GM12864 (cell line): ENCODE measurements at regions not wholly inside any gene's neighbourhood (a gene's known extent, or its start where the extent isn't known, plus 50 kb on each side); places are given as distances from the start of the nearest gene placed in this dataset.

Experiments
- DNase-seq: peaks from one replicate; pipeline ENCODE4 v3.0.0-alpha.2; 2011; ENCODE audit warnings: low read depth
- H3K4me3 ChIP-seq: 2 replicates; pipeline ENCODE4 v1.5.1; 2011; ENCODE audit warnings: mild to moderate bottlenecking, low read depth, low read length, control low read depth
- TF ChIP-seq, protein P1 (sequence below): IDR thresholded peaks from 2 replicates; pipeline ENCODE4 v1.5.1; 2011; ENCODE audit warnings: low read depth, mild to moderate bottlenecking, moderate library complexity, low read length, control low read depth, inconsistent platforms; ENCODE audit errors: missing control alignments

DNA sequence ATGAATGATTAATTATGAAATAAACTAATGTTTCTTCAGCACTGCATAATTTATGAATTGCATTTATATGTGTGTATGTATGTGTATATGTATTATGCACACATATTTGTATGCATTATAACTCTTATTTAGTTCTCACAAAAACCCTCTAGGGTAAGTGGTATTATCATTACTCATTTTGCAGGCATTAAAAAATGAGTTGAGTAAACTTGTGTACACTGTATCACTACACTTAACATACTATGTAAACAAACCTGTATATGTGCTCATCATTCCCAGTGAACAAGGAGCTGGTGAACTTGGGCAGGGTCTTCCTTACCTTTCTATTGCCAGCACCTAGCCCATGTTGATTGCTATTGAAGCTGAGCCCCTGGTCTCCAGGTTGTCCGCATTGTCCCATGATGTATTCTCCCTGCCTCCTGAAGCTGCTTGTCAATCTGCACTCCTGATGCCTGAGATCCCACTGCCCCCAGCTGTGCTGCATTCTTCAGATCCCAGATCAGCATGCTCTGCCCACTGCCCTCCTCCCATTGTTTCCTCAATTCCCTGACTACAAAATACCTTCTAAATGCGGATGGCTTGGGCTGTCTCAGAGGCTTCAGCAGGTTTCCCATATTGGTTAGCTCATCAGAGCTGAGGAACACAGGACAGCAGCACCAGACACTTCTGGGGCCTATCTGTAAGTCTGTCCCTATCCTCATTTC is 267.9 kb upstream of the SESN3 start:
- H3K4me3 ChIP-seq: no peak overlapping the region
- DNase-seq: no peak
- TF ChIP-seq, protein P1, sequence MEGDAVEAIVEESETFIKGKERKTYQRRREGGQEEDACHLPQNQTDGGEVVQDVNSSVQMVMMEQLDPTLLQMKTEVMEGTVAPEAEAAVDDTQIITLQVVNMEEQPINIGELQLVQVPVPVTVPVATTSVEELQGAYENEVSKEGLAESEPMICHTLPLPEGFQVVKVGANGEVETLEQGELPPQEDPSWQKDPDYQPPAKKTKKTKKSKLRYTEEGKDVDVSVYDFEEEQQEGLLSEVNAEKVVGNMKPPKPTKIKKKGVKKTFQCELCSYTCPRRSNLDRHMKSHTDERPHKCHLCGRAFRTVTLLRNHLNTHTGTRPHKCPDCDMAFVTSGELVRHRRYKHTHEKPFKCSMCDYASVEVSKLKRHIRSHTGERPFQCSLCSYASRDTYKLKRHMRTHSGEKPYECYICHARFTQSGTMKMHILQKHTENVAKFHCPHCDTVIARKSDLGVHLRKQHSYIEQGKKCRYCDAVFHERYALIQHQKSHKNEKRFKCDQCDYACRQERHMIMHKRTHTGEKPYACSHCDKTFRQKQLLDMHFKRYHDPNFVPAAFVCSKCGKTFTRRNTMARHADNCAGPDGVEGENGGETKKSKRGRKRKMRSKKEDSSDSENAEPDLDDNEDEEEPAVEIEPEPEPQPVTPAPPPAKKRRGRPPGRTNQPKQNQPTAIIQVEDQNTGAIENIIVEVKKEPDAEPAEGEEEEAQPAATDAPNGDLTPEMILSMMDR: no peak

GRCh38 chr11:95496901-95497300 is 265.9 kb upstream of the SESN3 start:
- DNase-seq: no peak
- H3K4me3 ChIP-seq: no peak overlapping the region
- TF ChIP-seq, protein P1: no peak

- no peak for DNase-seq
- H3K4me3 ChIP-seq: no peak overlapping the region
- TF ChIP-seq, protein P1: no peak
Measured at GRCh38 chr11:95495706-95496105, 264.7 kb upstream of the SESN3 start.

DNA sequence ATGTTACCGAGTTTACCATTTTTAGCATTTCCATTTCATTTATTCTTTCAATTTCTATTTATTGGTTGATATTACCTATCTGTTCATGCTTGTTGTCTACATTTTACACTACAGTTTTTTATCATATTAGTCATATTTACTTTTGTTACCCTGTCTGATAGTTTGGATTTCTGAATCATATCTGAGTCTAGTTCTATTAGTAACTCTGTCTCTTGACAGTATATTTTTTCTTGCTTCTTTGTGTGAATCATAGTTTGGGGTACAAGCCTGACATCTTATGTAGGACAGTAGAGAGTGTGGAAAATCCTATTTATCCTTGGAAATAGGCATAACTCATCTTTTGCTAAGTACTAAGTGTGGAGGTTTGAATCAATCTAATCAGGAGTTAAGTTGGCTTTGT is 263.9 kb upstream of the SESN3 start:
- no peak for DNase-seq
- H3K4me3 ChIP-seq: no peak overlapping the region
- TF ChIP-seq, protein P1: no peak

DNA sequence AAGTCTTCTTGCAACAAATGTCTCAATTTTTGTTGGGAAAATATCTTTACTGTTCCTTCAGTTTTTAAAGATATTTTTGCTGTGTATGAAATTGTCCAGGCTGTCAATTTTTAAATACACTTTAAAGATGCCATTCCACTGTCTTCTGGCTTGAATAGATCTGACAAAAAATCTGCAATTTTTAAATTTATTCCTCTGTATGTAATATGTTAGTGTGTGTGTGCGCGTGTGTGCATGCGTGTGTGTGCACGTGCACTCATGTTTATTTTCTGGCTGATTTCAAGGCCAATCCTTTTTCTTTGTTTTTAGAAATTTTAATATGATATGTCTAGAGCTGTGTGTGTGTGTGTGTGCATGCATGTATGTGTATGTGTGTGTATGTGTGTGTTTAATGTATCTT is 263.2 kb upstream of the SESN3 start:
- no peak overlapping the region for H3K4me3 ChIP-seq
- DNase-seq: no peak
- TF ChIP-seq, protein P1: no peak

DNA sequence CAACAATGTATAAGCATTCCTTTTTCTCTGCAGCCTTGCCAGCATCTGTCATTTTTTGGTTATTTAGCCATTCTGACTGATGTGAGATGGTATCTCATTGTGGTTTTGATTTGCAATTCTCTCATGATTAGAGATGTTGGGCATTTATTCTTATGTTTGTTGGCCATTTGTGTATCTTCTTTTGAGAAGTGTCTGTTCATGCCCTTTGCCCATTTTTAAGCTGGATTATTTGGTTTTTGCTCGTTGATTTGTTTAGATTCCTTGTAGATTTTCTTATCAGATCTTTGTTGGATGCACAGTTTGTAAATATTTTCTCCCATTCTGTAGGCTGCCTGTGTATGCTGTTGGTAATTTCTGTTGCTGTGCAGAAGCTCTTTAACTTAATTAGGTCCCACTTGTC is 259.6 kb upstream of the SESN3 start:
- TF ChIP-seq, protein P1: no peak
- H3K4me3 ChIP-seq: no peak overlapping the region
- DNase-seq: no peak

- DNase-seq: no peak
- H3K4me3 ChIP-seq: no peak overlapping the region
- TF ChIP-seq, protein P1: no peak
Measured at GRCh38 chr11:95487938-95488337, 256.9 kb upstream of the SESN3 start.
